Astrocyte (in vitro differentiated cells and primary cell): ENCODE measurements at regions not wholly inside any gene's neighbourhood (a gene's known extent, or its start where the extent isn't known, plus 50 kb on each side); places are given as distances from the start of the nearest gene placed in this dataset.

Source experiments
- DNase-seq: peaks from one replicate; pipeline ENCODE4 v3.0.0-alpha.2; 2010; ENCODE audit warnings: low read depth
- FAIRE-seq: peaks from 2 replicates; lab custom pipeline; 2011; peaks lifted over from hg19 to GRCh38; lab: Jason Lieb, UNC
- H2AFZ ChIP-seq: 2 replicates; pipeline ENCODE4 v1.6.0; 2012; ENCODE audit warnings: low read depth, low read length, inconsistent platforms
- H3K27ac ChIP-seq: 2 replicates; pipeline ENCODE4 v1.5.1; 2011; ENCODE audit warnings: low read depth, low read length, inconsistent platforms
- H3K27me3 ChIP-seq: 2 replicates; pipeline ENCODE4 v1.6.0; 2011; ENCODE audit warnings: low read length, inconsistent platforms; ENCODE audit not compliant: insufficient read depth
- H3K36me3 ChIP-seq: 2 replicates; pipeline ENCODE4 v1.5.1; 2011; ENCODE audit warnings: low read length, inconsistent platforms; ENCODE audit not compliant: insufficient read depth
- H3K4me1 ChIP-seq: 2 replicates; pipeline ENCODE4 v1.5.1; 2011; ENCODE audit warnings: low read length, inconsistent platforms; ENCODE audit not compliant: insufficient read depth
- H3K4me2 ChIP-seq: 2 replicates; pipeline ENCODE4 v1.6.0; 2012; ENCODE audit warnings: low read length, inconsistent platforms
- H3K4me3 ChIP-seq: 2 replicates; pipeline ENCODE4 v1.5.1; 2011; ENCODE audit warnings: low read depth, mild to moderate bottlenecking, low read length, inconsistent platforms; ENCODE audit not compliant: insufficient read depth
- H3K79me2 ChIP-seq: 2 replicates; pipeline ENCODE4 v1.6.0; 2012; ENCODE audit warnings: mild to moderate bottlenecking, low read length, inconsistent platforms; ENCODE audit not compliant: insufficient read depth
- H3K9ac ChIP-seq: 2 replicates; pipeline ENCODE4 v1.6.0; 2012; ENCODE audit warnings: mild to moderate bottlenecking, low read length, inconsistent platforms
- H3K9me3 ChIP-seq: 2 replicates; pipeline ENCODE4 v1.5.1; 2012; ENCODE audit warnings: low read depth, mild to moderate bottlenecking, low read length, inconsistent platforms; ENCODE audit not compliant: insufficient read depth
- H4K20me1 ChIP-seq: 2 replicates; pipeline ENCODE4 v1.6.0; 2012; ENCODE audit warnings: low read length, inconsistent platforms; ENCODE audit not compliant: insufficient read depth
- H3K27ac Mint-ChIP-seq: one replicate; pipeline ENCODE4 v1.8.0; 2021; ENCODE audit warnings: mild to moderate bottlenecking, mixed read lengths; ENCODE audit not compliant: unreplicated experiment
- H3K27me3 Mint-ChIP-seq: one replicate; pipeline ENCODE4 v1.8.0; 2021; ENCODE audit warnings: low read depth, mixed read lengths; ENCODE audit not compliant: unreplicated experiment
- H3K36me3 Mint-ChIP-seq: one replicate; pipeline ENCODE4 v1.8.0; 2021; ENCODE audit warnings: low read depth, mixed read lengths; ENCODE audit not compliant: unreplicated experiment
- H3K4me1 Mint-ChIP-seq: one replicate; pipeline ENCODE4 v1.8.0; 2021; ENCODE audit warnings: low read depth, mixed read lengths; ENCODE audit not compliant: unreplicated experiment
- H3K4me3 Mint-ChIP-seq: one replicate; pipeline ENCODE4 v1.8.0; 2021; ENCODE audit warnings: mild to moderate bottlenecking, moderate library complexity, mixed read lengths; ENCODE audit not compliant: unreplicated experiment
- H3K9me3 Mint-ChIP-seq: one replicate; pipeline ENCODE4 v1.8.0; 2021; ENCODE audit warnings: mild to moderate bottlenecking, mixed read lengths; ENCODE audit not compliant: unreplicated experiment
- EZH2 ChIP-seq: IDR thresholded peaks from 2 replicates; pipeline ENCODE4 v1.6.1; 2012; ENCODE audit warnings: mild to moderate bottlenecking, low read length, inconsistent platforms; ENCODE audit not compliant: insufficient read depth
- TF ChIP-seq, protein P1 (sequence below): IDR thresholded peaks from 2 replicates; pipeline ENCODE4 v1.5.1; 2011; ENCODE audit warnings: low read depth, mild to moderate bottlenecking, inconsistent platforms, low read length, moderate library complexity; ENCODE audit not compliant: insufficient read depth

DNA sequence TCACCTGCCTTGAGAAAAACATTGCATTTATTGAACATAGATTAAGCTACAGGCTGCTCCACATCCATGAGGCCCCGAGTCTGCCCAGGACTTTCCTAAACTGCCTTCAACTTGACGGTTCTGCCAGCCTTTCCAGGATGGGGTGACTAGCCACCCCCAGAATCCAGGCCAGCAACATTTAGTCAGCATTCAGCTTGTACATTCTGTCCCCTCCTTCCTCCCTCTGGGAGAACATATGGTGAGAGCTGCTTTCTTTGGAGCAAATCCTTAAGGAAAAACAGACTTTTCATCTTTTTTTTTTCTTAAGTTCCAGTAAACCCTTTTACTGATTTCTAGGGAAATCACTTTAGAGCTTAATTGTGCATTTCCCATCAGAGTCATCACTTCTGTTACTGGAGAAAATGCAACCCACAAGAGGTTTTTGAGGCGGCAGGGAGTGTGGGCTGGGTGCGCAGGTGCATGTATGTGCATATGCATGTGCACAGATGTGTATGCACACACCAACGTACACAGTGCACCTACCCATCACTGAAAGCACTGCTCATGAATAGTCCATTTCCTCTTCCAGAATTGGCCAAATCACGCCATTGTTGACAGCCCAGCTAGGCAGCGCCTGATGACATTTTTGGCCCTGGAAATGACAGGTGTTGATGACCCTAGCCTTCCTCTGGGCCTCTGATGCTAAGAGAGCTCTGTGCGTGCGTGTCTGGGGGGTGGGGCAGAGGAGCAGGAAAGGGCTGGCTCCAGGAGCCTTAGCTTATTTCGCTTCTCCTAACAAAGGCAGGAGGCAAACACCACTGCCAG lies 145.6 kb downstream of the HSD17B3 start:
- no peak for FAIRE-seq
- H3K4me1 ChIP-seq, result no peaks in the 10 kb centered on the region

DNA sequence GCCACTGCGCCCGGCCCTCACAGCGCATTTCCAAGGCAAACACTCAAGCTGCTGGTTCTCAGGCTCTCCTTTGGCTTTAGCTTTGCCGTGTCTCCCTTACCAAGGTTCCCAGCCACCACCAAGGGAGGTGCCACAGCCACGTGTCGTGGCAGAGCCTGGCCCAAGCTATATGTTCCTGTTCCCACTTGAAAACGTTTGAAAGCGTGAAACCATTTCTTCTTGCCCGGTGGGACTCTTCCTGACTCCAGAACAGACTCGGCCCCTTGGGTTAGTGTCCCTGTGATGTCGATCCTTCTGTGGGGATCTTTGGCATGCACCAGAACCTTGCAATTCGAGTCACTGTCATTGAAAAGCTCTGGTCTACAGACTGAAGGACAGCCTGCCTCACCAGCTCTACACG lies 147.9 kb downstream of the HSD17B3 start:
- FAIRE-seq, result no peak
- Histone ChIP-seq H3K36me3 (no peaks in the 10 kb centered on the region), H2AFZ (no peak overlapping the region), H3K27ac (no peak overlapping the region), H4K20me1 (no peaks in the 10 kb centered on the region), H3K4me2 (no peak overlapping the region), H3K4me3 (no peak overlapping the region), H3K9me3 (peaks cover 2% of the 10 kb centered on the region), H3K4me1 (no peaks in the 10 kb centered on the region), H3K79me2 (no peaks in the 10 kb centered on the region), H3K9ac (no peak overlapping the region), H3K27me3 (peaks cover 26% of the 10 kb centered on the region)
- no peak overlapping the region for H3K4me3 Mint-ChIP-seq
- H3K4me1 Mint-ChIP-seq, result peaks cover 11% of the 10 kb centered on the region
- no peak for TF ChIP-seq EZH2
- TF ChIP-seq, protein P1, sequence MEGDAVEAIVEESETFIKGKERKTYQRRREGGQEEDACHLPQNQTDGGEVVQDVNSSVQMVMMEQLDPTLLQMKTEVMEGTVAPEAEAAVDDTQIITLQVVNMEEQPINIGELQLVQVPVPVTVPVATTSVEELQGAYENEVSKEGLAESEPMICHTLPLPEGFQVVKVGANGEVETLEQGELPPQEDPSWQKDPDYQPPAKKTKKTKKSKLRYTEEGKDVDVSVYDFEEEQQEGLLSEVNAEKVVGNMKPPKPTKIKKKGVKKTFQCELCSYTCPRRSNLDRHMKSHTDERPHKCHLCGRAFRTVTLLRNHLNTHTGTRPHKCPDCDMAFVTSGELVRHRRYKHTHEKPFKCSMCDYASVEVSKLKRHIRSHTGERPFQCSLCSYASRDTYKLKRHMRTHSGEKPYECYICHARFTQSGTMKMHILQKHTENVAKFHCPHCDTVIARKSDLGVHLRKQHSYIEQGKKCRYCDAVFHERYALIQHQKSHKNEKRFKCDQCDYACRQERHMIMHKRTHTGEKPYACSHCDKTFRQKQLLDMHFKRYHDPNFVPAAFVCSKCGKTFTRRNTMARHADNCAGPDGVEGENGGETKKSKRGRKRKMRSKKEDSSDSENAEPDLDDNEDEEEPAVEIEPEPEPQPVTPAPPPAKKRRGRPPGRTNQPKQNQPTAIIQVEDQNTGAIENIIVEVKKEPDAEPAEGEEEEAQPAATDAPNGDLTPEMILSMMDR, result no peak
- DNase-seq, result no peak
- no peaks in the 10 kb centered on the region for H3K36me3 Mint-ChIP-seq
- H3K9me3 Mint-ChIP-seq, result peaks cover 7% of the 10 kb centered on the region
- no peak overlapping the region for H3K27ac Mint-ChIP-seq
- H3K27me3 Mint-ChIP-seq, result peaks cover 20% of the 10 kb centered on the region

More for the DNA sequence above, 145.6 kb downstream of the HSD17B3 start:
- H3K9me3 ChIP-seq, result peaks cover 2% of the 10 kb centered on the region
- DNase-seq, result no peak
- H3K9ac ChIP-seq, result no peak overlapping the region
- TF ChIP-seq, protein P1, result no peak
- TF ChIP-seq EZH2, result no peak
- peaks cover 3% of the 10 kb centered on the region for H3K4me1 Mint-ChIP-seq
- no peak overlapping the region for H3K4me3 Mint-ChIP-seq
- H3K4me2 ChIP-seq, result no peak overlapping the region
- no peaks in the 10 kb centered on the region for H4K20me1 ChIP-seq
- H3K27me3 Mint-ChIP-seq, result peaks cover 22% of the 10 kb centered on the region
- no peaks in the 10 kb centered on the region for H3K79me2 ChIP-seq
- H3K36me3 ChIP-seq, result no peaks in the 10 kb centered on the region
- no peak overlapping the region for H2AFZ ChIP-seq
- peaks cover 5% of the 10 kb centered on the region for H3K9me3 Mint-ChIP-seq
- H3K27me3 ChIP-seq, result peaks cover 14% of the 10 kb centered on the region
- no peak overlapping the region for H3K27ac Mint-ChIP-seq
- no peak overlapping the region for H3K27ac ChIP-seq
- H3K36me3 Mint-ChIP-seq, result no peaks in the 10 kb centered on the region
- H3K4me3 ChIP-seq, result no peak overlapping the region

DNA sequence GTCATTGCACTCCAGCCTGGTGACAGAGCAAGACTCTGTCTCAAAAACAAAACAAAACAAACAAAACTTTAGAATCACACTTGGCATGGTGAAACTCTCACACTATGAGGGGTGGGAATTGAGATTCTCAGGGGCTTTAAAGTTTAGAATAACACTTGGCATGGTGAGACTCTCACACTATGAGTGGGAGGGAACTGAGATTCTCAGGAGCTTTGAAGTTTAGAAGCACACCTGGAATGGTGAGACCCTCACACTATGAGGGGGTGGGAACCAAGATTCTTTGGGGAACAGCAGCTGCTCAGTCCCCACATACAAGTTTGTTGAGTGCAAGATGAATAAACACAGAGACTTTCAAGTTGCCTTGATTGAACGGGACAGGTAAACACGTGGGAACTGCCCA lies 149.4 kb downstream of the HSD17B3 start:
- H3K4me3 ChIP-seq, result no peak overlapping the region
- H3K9me3 ChIP-seq, result no peaks in the 10 kb centered on the region
- no peaks in the 10 kb centered on the region for H3K79me2 ChIP-seq
- no peaks in the 10 kb centered on the region for H3K36me3 ChIP-seq
- no peaks in the 10 kb centered on the region for H3K36me3 Mint-ChIP-seq
- H3K4me1 Mint-ChIP-seq, result peaks cover 7% of the 10 kb centered on the region
- H3K27ac ChIP-seq, result no peak overlapping the region
- H3K9me3 Mint-ChIP-seq, result peaks cover 4% of the 10 kb centered on the region
- no peak overlapping the region for H3K9ac ChIP-seq
- no peaks in the 10 kb centered on the region for H4K20me1 ChIP-seq
- H3K4me3 Mint-ChIP-seq, result no peak overlapping the region
- no peak for TF ChIP-seq EZH2
- TF ChIP-seq, protein P1, result no peak
- H3K4me1 ChIP-seq, result no peaks in the 10 kb centered on the region
- H3K27ac Mint-ChIP-seq, result no peak overlapping the region
- FAIRE-seq (no peak), DNase-seq (no peak)
- no peak overlapping the region for H2AFZ ChIP-seq
- no peak overlapping the region for H3K4me2 ChIP-seq
- peaks cover 19% of the 10 kb centered on the region for H3K27me3 Mint-ChIP-seq
- H3K27me3 ChIP-seq, result peaks cover 26% of the 10 kb centered on the region
